GM21526 (cell line): ENCODE measurements at regions not wholly inside any gene's neighbourhood (a gene's known extent, or its start where the extent isn't known, plus 50 kb on each side); places are given as distances from the start of the nearest gene placed in this dataset.

Experiments
- ATAC-seq: cut with Tn5 transposase; IDR thresholded peaks from one replicate; pipeline ENCODE4 v1.9.1; 2021; ENCODE audit warnings: moderate library complexity; ENCODE audit not compliant: unreplicated experiment, low FRiP score

- no peak for ATAC-seq
Measured at GRCh38 chr12:115659422-115659821, 618.1 kb downstream of the MED13L start.

GRCh38 chr12:115657081-115658013 lies 620.1 kb downstream of the MED13L start:
- ATAC-seq = no peak

- no peak for ATAC-seq
Measured at GRCh38 chr12:115650026-115650425, 627.5 kb downstream of the MED13L start.

GRCh38 chr12:115648463-115648862 lies 629.0 kb downstream of the MED13L start:
- ATAC-seq = no peak

- no peak for ATAC-seq
Measured at GRCh38 chr12:115646210-115646609, 631.3 kb downstream of the MED13L start.

- ATAC-seq = no peak
Measured at GRCh38 chr12:115640929-115641328, 636.6 kb downstream of the MED13L start.

- ATAC-seq = no peak
Measured at GRCh38 chr12:115639648-115640012, 637.9 kb downstream of the MED13L start.

GRCh38 chr12:115638733-115639647 lies 638.5 kb downstream of the MED13L start:
- ATAC-seq = no peak

GRCh38 chr12:115636546-115636945 lies 640.9 kb downstream of the MED13L start:
- no peak for ATAC-seq

GRCh38 chr12:115632308-115632707 lies 645.2 kb downstream of the MED13L start:
- ATAC-seq = no peak

GRCh38 chr12:115630136-115630535 lies 647.4 kb downstream of the MED13L start:
- no peak for ATAC-seq

GRCh38 chr12:115626210-115626609 lies 651.3 kb downstream of the MED13L start:
- no peak for ATAC-seq

- no peak for ATAC-seq
Measured at GRCh38 chr12:115623764-115624334, 653.6 kb downstream of the MED13L start.

- ATAC-seq = no peak
Measured at GRCh38 chr12:115623275-115623674, 654.2 kb downstream of the MED13L start.

GRCh38 chr12:115620816-115621215 lies 656.7 kb downstream of the MED13L start:
- ATAC-seq = no peak

GRCh38 chr12:115619889-115620288 lies 657.6 kb downstream of the MED13L start:
- no peak for ATAC-seq

GRCh38 chr12:115619061-115619460 lies 658.4 kb downstream of the MED13L start:
- no peak for ATAC-seq

GRCh38 chr12:115618105-115618504 lies 659.4 kb downstream of the MED13L start:
- ATAC-seq = no peak

GRCh38 chr12:115617391-115617790 lies 660.1 kb downstream of the MED13L start:
- no peak for ATAC-seq

GRCh38 chr12:115611477-115611876 lies 666.0 kb downstream of the MED13L start:
- ATAC-seq = no peak

GRCh38 chr12:115609347-115609746 lies 668.1 kb downstream of the MED13L start:
- no peak for ATAC-seq
